Activated CD4-positive, alpha-beta T cell treated with anti-CD3 and anti-CD28 coated beads, Interleukin-2, amount 50 U/mL, for 16 hours (primary cell): ENCODE measurements at regions not wholly inside any gene's neighbourhood (a gene's known extent, or its start where the extent isn't known, plus 50 kb on each side); places are given as distances from the start of the nearest gene placed in this dataset.

Experiments
- DNase-seq: peaks from one replicate; pipeline ENCODE4 v3.0.0-alpha.2; 2020

- no peak for DNase-seq
These were observed 237.6 kb upstream of the ZNF462 start for GRCh38 chr9:106625259-106625789.

- DNase-seq: no peak
These were observed 236.0 kb upstream of the ZNF462 start for GRCh38 chr9:106626936-106627335.

GRCh38 chr9:106632621-106633020 is 230.3 kb upstream of the ZNF462 start:
- no peak for DNase-seq

- DNase-seq: no peak
These were observed 228.8 kb upstream of the ZNF462 start for GRCh38 chr9:106634183-106634582.

- no peak for DNase-seq
These were observed 228.3 kb upstream of the ZNF462 start for GRCh38 chr9:106634641-106635040.

GRCh38 chr9:106637486-106637885 is 225.5 kb upstream of the ZNF462 start:
- DNase-seq: no peak

GRCh38 chr9:106639873-106640568 is 222.9 kb upstream of the ZNF462 start:
- DNase-seq: no peak

- no peak for DNase-seq
These were observed 219.6 kb upstream of the ZNF462 start for GRCh38 chr9:106643211-106643930.

- no peak for DNase-seq
These were observed 218.3 kb upstream of the ZNF462 start for GRCh38 chr9:106644661-106645060.

GRCh38 chr9:106648799-106649198 is 214.2 kb upstream of the ZNF462 start:
- no peak for DNase-seq

GRCh38 chr9:106649664-106650063 is 213.3 kb upstream of the ZNF462 start:
- no peak for DNase-seq

GRCh38 chr9:106653213-106653612 is 209.8 kb upstream of the ZNF462 start:
- DNase-seq: no peak

- DNase-seq: no peak
These were observed 207.0 kb upstream of the ZNF462 start for GRCh38 chr9:106655966-106656365.

- DNase-seq: no peak
These were observed 205.0 kb upstream of the ZNF462 start for GRCh38 chr9:106657926-106658325.

- no peak for DNase-seq
These were observed 194.4 kb upstream of the ZNF462 start for GRCh38 chr9:106668534-106668933.

GRCh38 chr9:106669835-106670234 is 193.1 kb upstream of the ZNF462 start:
- DNase-seq: no peak

- no peak for DNase-seq
These were observed 192.5 kb upstream of the ZNF462 start for GRCh38 chr9:106670418-106670817.

GRCh38 chr9:106675780-106676179 is 187.2 kb upstream of the ZNF462 start:
- no peak for DNase-seq

- DNase-seq: no peak
These were observed 185.6 kb upstream of the ZNF462 start for GRCh38 chr9:106677374-106677773.

GRCh38 chr9:106677830-106678229 is 185.1 kb upstream of the ZNF462 start:
- no peak for DNase-seq

- DNase-seq: no peak
These were observed 184.7 kb upstream of the ZNF462 start for GRCh38 chr9:106678273-106678672.

GRCh38 chr9:106682420-106682819 is 180.5 kb upstream of the ZNF462 start:
- DNase-seq: no peak

GRCh38 chr9:106683454-106683853 is 179.5 kb upstream of the ZNF462 start:
- no peak for DNase-seq

GRCh38 chr9:106684940-106685695 is 177.8 kb upstream of the ZNF462 start:
- no peak for DNase-seq
